ENCODE measurements at regions not wholly inside any gene's neighbourhood (a gene's known extent, or its start where the extent isn't known, plus 50 kb on each side); places are given as distances from the start of the nearest gene placed in this dataset.

- H2AFZ ChIP-seq (ENCODE audit: control insufficient read depth, low read depth, low read length) = no peak overlapping the region; the same call in 1 of the 2 replicates
- intact Hi-C loops (cut with micrococcal nuclease; ENCODE audit: unreplicated experiment) = loop anchor here (1.0 to 10.0 kb wide), 2 partner anchors 228 to 322 kb away; no protein-coding TSS in a partner anchor
- no peak overlapping the region for H3K4me3 ChIP-seq
- no peaks in the 10 kb centered on the region; the same call in 2 of the 3 replicates for H3K9me3 ChIP-seq (replicated peaks; ENCODE audit: control insufficient read depth, insufficient read depth, low read length)
- SMC1A ChIA-PET (ENCODE audit: uncharacterized antibody, unreplicated experiment) = interaction anchor here (0.7 to 8.6 kb wide), 19 partner anchors 9 to 581 kb away, joined by 3 to 138 read pairs (median 4); no protein-coding TSS in a partner anchor
- ATAC-seq (peak; percentile 86), DNase-seq (ENCODE audit: low read depth, low spot score) (peak; percentile 15), FAIRE-seq (no peak)
- RAD21 ChIA-PET (ENCODE audit: unreplicated experiment) = interaction anchor here (0.7 to 10.1 kb wide), 11 partner anchors 12 to 477 kb away, joined by 3 to 119 read pairs (median 4); no protein-coding TSS in a partner anchor
- H3K27me3 ChIP-seq (replicated peaks in 1 of 2; ENCODE audit: control insufficient read depth in 2 of 2, insufficient read depth in 2 of 2, low read length in 1 of 2) = no peaks in the 10 kb centered on the region
- no peak overlapping the region for H3K9ac ChIP-seq (ENCODE audit: control insufficient read depth, insufficient read depth, low read length)
- H4K20me1 ChIP-seq (ENCODE audit: control insufficient read depth, insufficient read depth) = no peaks in the 10 kb centered on the region
- POLR2A ChIA-PET = no interaction called here
- H3K27ac ChIP-seq (ENCODE audit: control insufficient read depth, insufficient read depth) = no peak overlapping the region
- 23% methylated on average over 7 of the region's 7 CpGs for WGBS (ENCODE audit: insufficient coverage, insufficient replicate concordance, low lambda C conversion rate, missing lambda C conversion rate)
- no TSS peak for BruUV-seq (replicated peaks)
- no peaks in the 10 kb centered on the region for H3K4me1 ChIP-seq (ENCODE audit: control insufficient read depth, insufficient read depth, low read length)
- CTCF ChIA-PET = interaction anchor here (0.6 to 10.3 kb wide), 27 partner anchors 9 to 1724 kb away, joined by 3 to 213 read pairs (median 4); no protein-coding TSS in a partner anchor
- in situ Hi-C loops (cut with MboI) = no loop called here
- H3K79me2 ChIP-seq (ENCODE audit: control insufficient read depth, insufficient read depth, low read length) = no peaks in the 10 kb centered on the region
- no peak overlapping the region for H3K4me2 ChIP-seq (ENCODE audit: control insufficient read depth, insufficient read depth)
- no peaks in the 10 kb centered on the region for H3K36me3 ChIP-seq (ENCODE audit: control insufficient read depth in 2 of 2, insufficient read depth in 2 of 2, low read length in 1 of 2)
- no peak for TF ChIP-seq NRF1 (conservative IDR thresholded peaks at IDR 0.05; ENCODE audit: low read depth, low read length)
- TF ChIP-seq BCL11A (IDR thresholded peaks at IDR 0.05; ENCODE audit: low read depth, low read length) = no peak
- no peak for TF ChIP-seq PAX8 (IDR thresholded peaks at IDR 0.05)
- TF ChIP-seq SIN3A (IDR thresholded peaks at IDR 0.05; ENCODE audit: low read depth, low read length) = no peak
- TF ChIP-seq MEF2B (IDR thresholded peaks at IDR 0.05; ENCODE audit: partially characterized antibody, poor library complexity, severe bottlenecking) = no peak
- TF ChIP-seq RAD21 (IDR thresholded peaks at IDR 0.05; ENCODE audit: insufficient read depth, low read depth, low read length) = peak; percentile 54
- no peak for TF ChIP-seq PBX3 (IDR thresholded peaks at IDR 0.05; ENCODE audit: insufficient replicate concordance, low read depth, low read length)
- TF ChIP-seq POLR2AphosphoS5 (IDR thresholded peaks at IDR 0.05; ENCODE audit: low read length) = no peak
- TF ChIP-seq NKRF (conservative IDR thresholded peaks at IDR 0.05) = no peak
- peak; percentile 44; the same call in 1 of the 2 replicates for TF ChIP-seq SMC3 (IDR thresholded peaks at IDR 0.05; ENCODE audit: borderline replicate concordance, low read length)
- no peak for TF ChIP-seq MXI1 (IDR thresholded peaks at IDR 0.05; ENCODE audit: low read depth, low read length)
- no peak for TF ChIP-seq ZNF274 (IDR thresholded peaks at IDR 0.05; ENCODE audit: insufficient read depth, insufficient read length)
- TF ChIP-seq FOS (IDR thresholded peaks at IDR 0.05; ENCODE audit: borderline replicate concordance, extremely low read depth, insufficient read length) = no peak
- TF ChIP-seq BRCA1 (IDR thresholded peaks at IDR 0.05; ENCODE audit: low read depth, low read length) = no peak
- TF ChIP-seq CEBPB (IDR thresholded peaks at IDR 0.05; ENCODE audit: borderline replicate concordance in 1 of 2, low read depth in 2 of 2, low read length in 2 of 2) = no peak
- TF ChIP-seq YBX1 (IDR thresholded peaks at IDR 0.05) = no peak
- TF ChIP-seq ZNF687 (IDR thresholded peaks at IDR 0.05) = no peak
Observed at GRCh38 chr1:67532452-67533216, 102.4 kb upstream of the SERBP1 start.

All from GM12878 (cell line).